AML-193 (cell line): ENCODE measurements at regions not wholly inside any gene's neighbourhood (a gene's known extent, or its start where the extent isn't known, plus 50 kb on each side); places are given as distances from the start of the nearest gene placed in this dataset.

Experiments
- DNase-seq, 2 experiments: peaks; one replicate each; lab custom pipeline; 2025; lab: John Stamatoyannopoulos, UW

- no peak for DNase-seq
Measured at GRCh38 chr13:106297283-106297682, 238.2 kb downstream of the EFNB2 start.

- no peak for DNase-seq
Measured at GRCh38 chr13:106296723-106297122, 238.7 kb downstream of the EFNB2 start.

- DNase-seq: no peak
Measured at GRCh38 chr13:106295971-106296370, 239.5 kb downstream of the EFNB2 start.

- no peak for DNase-seq
Measured at GRCh38 chr13:106291006-106291405, 244.5 kb downstream of the EFNB2 start.

GRCh38 chr13:106287351-106287750 is 248.1 kb downstream of the EFNB2 start:
- no peak for DNase-seq

- no peak for DNase-seq
Measured at GRCh38 chr13:106286811-106287210, 248.7 kb downstream of the EFNB2 start.

- no peak for DNase-seq
Measured at GRCh38 chr13:106284358-106284757, 251.1 kb downstream of the EFNB2 start.

GRCh38 chr13:106281426-106281825 is 254.0 kb downstream of the EFNB2 start:
- no peak for DNase-seq

- DNase-seq: no peak
Measured at GRCh38 chr13:106277484-106278154, 257.8 kb downstream of the EFNB2 start.

GRCh38 chr13:106276876-106277275 is 258.6 kb downstream of the EFNB2 start:
- no peak for DNase-seq

- no peak for DNase-seq
Measured at GRCh38 chr13:106275446-106276032, 259.9 kb downstream of the EFNB2 start.

- DNase-seq: no peak
Measured at GRCh38 chr13:106274551-106275203, 260.8 kb downstream of the EFNB2 start.

GRCh38 chr13:106263801-106264200 is 271.7 kb downstream of the EFNB2 start:
- no peak for DNase-seq

GRCh38 chr13:106262886-106263285 is 272.6 kb downstream of the EFNB2 start:
- no peak for DNase-seq

GRCh38 chr13:106261450-106261849 is 274.0 kb downstream of the EFNB2 start:
- no peak for DNase-seq

GRCh38 chr13:106260352-106260751 is 275.1 kb downstream of the EFNB2 start:
- no peak for DNase-seq

GRCh38 chr13:106259928-106260327 is 275.5 kb downstream of the EFNB2 start:
- no peak for DNase-seq

GRCh38 chr13:106246666-106247188 is 288.7 kb downstream of the EFNB2 start:
- no peak for DNase-seq

GRCh38 chr13:106246242-106246641 is 289.2 kb downstream of the EFNB2 start:
- DNase-seq: no peak

GRCh38 chr13:106243011-106243565 is 292.4 kb downstream of the EFNB2 start:
- no peak for DNase-seq

- DNase-seq: no peak
Measured at GRCh38 chr13:106241974-106242953, 293.2 kb downstream of the EFNB2 start.

GRCh38 chr13:106238690-106239089 is 296.8 kb downstream of the EFNB2 start:
- no peak for DNase-seq
